Stimulated activated CD8-positive, alpha-beta memory T cell treated with anti-CD3 and anti-CD28 coated beads, Interleukin-7, amount 100 ng/mL, for 48 hours (primary cell): ENCODE measurements at regions not wholly inside any gene's neighbourhood (a gene's known extent, or its start where the extent isn't known, plus 50 kb on each side); places are given as distances from the start of the nearest gene placed in this dataset.
A peak's percentile ranks its signal among the peaks of the same experiment; 100 is the strongest.

Source experiments
- DNase-seq, 2 donors: peaks; one replicate each; pipeline ENCODE4 v3.0.0-alpha.2; 2020; ENCODE audit warnings: low read depth in 1 of 2; ENCODE audit errors: extremely low read depth in 1 of 2

GRCh38 chr1:172946814-172947507 is 103.8 kb downstream of the TNFSF18 start:
- DNase-seq, result no peak

GRCh38 chr1:172948457-172948856 is 102.3 kb downstream of the TNFSF18 start:
- DNase-seq, result peak; percentile 7 to 37

DNA sequence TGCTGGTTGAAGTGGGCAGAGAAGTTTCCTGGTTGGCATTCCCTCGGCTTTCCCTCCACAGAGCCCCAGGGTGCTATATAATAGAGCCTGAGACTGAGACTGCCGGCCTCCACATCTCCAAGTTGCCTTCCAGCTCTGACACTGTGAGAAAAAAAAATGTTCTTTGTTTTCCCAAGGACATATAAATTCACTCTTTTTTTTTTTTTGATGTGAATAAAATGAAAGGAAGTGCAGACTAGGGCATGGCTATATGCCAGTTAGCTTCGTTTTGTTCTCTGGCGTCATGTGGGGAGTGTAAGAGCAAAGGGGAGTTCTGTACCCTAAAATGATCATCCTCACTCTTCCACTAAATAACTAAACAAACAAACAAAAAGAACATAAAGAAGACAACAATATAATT is 101.6 kb downstream of the TNFSF18 start:
- no peak for DNase-seq

- no peak for DNase-seq
Measured at GRCh38 chr1:172950528-172950927, 100.2 kb downstream of the TNFSF18 start.

DNA sequence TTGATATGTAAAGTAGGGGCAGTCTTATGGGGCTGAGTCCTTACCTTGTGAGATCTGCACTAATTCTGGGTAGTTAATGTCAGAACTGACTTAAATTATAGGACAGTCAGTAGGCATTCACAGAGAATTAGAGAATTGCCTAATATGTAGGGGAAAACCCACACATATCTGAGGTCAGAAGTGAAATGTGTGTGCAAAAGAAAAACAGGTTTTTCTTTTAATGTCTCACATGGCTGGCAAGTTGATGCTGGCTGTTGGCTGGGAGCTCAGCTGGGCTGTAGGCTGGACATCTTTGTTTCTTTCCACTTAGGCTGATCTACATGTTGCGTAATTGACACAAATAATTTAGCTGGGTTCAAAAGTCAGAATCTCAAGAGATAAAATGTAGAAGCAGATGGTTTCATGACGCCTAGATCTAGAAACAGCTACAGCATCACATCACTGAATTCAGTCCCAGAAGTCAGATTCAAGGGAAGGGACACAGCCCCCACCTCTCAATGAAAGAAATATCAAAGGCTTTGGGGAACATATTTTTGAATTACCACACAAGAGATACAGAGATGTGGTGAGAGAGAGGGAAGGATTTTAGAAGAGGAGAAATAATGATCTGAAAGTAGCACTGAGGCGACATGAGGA is 98.9 kb downstream of the TNFSF18 start:
- no peak for DNase-seq

- DNase-seq, result no peak
Measured at GRCh38 chr1:172952516-172952915, 98.2 kb downstream of the TNFSF18 start.

DNA sequence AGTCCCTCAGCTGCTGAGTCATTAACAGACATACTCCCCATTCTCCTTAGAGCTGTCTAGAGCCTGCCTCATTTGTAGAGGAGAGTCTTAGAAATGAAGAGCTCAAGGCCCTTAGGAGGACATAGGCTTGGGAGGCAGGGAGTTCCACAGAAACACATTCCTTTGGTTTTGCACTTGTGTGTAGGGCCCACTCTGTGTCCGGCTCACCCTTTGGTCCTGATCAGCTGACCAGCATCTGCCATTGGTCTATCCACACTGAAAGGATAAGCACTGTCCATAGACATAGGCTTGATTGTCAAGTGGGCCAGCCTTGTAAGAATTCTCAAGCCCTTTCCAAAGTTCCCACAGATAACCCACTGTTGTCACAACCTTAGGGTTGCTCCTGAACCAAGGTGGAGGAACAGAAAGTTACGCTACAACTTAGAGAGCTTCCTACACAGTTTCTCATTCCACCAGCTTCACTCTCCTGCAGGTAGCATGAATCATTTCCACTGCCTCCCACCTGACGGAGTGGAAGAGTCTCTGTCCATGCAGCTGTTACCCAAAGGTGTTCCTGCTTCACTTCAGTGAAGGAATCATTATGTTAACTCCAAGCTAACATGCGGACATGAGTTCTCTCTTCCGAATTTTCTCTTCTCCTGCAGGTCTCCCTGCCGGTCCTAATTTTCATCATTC is 96.1 kb downstream of the TNFSF18 start:
- no peak for DNase-seq

- no peak for DNase-seq
Measured at GRCh38 chr1:172955161-172955815, 95.5 kb downstream of the TNFSF18 start.

- DNase-seq, result no peak
Measured at GRCh38 chr1:172956871-172957270, 93.9 kb downstream of the TNFSF18 start.

DNA sequence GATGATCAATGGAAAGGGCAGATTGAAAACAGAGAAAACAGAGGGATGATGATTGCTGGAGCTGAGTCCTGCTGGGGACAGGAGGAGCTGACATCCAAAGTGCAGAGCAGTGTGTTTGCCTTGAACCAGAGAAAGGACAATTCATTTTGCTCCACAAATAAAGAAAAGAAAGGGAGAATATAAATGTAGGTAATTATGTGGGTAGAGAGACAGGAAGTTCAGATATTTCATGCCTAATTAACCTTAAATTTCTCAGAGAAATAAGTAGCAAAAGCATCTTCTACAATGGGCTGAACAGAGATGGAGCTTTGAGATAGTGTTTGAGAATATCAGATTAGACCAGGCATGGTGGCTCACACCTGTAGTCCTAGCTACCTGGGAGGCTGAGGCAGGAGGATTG is 93.2 kb downstream of the TNFSF18 start:
- no peak for DNase-seq

GRCh38 chr1:172959571-172959970 is 91.2 kb downstream of the TNFSF18 start:
- no peak for DNase-seq

DNA sequence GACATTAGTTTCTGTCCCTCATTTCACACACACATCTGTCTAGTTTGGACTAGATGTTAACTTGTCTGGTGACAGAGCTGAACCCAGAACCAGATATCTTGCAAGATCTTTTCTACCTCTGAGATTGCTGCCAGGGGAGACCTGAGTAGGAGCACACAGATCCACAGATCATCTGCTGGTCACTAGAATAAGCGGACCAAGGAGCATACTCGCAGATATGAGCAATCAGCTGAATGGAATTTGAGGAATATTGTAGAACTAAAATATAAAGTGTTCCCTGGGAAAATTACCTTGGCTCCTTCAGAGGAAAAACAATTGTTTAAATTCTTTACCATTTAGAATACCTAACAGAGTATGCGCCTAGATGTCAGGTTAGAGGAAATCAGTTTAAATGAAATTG is 90.7 kb downstream of the TNFSF18 start:
- DNase-seq, result no peak

DNA sequence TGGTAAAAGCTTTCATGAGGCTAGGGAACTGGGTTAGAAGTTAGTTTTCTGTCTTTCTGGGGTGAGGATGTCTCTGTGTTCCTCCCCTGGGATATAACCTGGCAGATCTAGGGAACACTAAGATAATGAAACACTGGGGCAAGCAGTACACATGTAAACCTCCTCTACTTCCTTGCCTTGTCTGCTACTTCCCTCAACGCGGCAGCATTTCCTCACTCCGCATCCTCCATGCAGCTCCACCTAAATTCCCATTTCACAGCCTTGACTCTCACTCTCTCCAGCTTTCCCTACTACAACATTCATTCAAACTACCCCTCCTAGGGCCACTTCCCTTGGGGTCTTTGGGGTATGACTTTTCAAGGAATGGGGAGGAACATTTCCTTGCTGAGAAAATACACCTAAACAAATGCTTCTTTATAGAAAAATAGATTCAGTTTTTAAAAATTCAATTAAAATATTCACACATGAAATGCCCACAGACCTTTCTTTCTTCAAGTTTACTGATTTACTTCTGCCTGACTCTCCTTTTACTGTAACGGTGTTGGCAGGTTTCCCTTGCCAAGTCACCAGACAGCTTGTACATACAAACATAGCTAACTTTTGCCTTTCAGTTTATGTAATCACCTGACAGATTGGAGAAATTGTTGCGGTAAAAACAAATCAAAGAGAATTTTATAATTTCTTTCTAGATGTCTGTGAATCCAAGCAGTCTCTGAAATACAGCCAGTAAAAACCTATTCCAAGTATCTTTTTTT is 90.1 kb downstream of the TNFSF18 start:
- no peak for DNase-seq

- no peak for DNase-seq
Measured at GRCh38 chr1:172964864-172965263, 85.9 kb downstream of the TNFSF18 start.

GRCh38 chr1:172966844-172967540 is 83.7 kb downstream of the TNFSF18 start:
- DNase-seq, result no peak

GRCh38 chr1:172967936-172968335 is 82.8 kb downstream of the TNFSF18 start:
- DNase-seq, result no peak

DNA sequence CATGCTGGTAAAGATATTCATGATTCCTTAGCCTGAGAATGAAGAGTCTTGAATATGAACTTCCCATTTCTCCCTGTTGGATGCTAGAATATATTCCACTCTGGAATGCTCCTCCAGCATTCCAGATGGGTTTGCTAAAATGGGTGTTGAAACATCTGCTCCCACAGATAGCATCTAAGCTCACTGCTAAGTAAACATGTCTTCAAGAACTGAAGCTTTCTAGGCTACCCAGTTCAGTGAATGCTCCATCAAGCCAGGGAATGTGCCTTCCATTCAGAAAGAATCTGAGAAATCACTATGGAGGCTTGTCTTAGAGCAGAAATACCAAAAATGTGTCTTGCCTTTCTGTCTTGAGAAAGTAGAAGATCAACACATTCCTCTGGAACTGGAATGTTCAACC is 81.1 kb downstream of the TNFSF18 start:
- no peak for DNase-seq

- no peak for DNase-seq
Measured at GRCh38 chr1:172970186-172970585, 80.6 kb downstream of the TNFSF18 start.

DNA sequence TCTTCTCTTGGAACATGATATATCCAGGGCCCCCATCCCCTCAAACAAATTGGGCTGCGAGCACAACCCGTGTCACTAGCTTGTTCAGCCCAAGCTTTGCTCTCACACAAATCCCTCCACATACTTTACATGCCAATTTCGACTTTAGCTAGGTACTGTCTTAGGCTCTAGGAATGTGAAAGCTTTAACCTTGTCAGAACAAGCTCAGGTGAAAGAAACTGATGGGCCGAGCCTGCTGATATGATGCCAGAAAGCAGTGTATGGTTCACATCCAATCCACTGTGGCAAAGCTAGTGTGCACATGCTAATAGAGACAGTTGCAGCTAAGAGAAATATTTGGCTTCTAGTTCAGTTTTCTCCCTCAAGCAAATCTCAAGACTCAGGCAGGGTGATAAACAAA is 79.5 kb downstream of the TNFSF18 start:
- DNase-seq, result no peak

- no peak for DNase-seq
Measured at GRCh38 chr1:172972258-172972657, 78.5 kb downstream of the TNFSF18 start.
